ENCODE measurements at regions not wholly inside any gene's neighbourhood (a gene's known extent, or its start where the extent isn't known, plus 50 kb on each side); places are given as distances from the start of the nearest gene placed in this dataset.
"Not testable (repeated sequence)": the region's sequence is repeated elsewhere in the genome, so short reads cannot be mapped to it uniquely, and the experiment has no call there.

DNA sequence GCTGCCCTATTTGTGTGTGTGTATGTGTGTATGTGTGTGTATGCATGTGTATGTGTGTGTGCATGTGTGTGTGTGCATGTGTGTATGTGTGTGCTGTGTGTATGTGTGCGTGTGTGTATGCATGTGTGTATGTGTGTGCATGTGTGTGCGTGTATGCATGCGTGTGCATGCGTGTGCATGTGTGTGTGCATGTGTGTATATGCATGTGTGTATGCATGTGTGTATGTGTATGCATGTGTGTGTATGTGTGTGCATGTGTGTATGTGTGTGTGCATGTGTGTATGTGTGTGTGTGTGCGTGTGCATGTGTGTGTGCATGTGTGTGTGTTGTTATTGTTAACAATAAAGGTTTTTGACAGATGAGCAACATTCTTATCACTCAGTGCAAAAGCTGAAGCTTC is 110.8 kb upstream of the HES1 start:
- DNase-seq: no peak

DNA sequence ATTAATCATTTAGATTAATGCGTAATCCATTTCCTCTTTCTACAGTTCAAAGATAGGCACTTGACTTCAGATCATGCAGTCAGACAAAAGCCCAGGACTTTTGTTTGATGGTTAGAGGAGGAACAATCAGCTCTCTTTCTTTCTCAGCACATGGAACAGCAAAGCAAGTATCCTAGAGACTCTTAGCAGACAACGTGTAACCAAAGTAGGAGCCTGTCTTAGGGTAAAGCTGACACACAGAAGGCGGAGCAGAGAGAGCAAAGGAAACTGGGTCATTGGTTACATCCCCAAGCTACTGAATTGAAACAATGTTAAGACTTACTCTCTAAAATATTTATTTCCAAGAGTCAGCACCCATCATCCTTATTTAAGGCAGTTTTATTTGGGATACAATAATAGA is 110.0 kb upstream of the HES1 start:
- DNase-seq: no peak

DNA sequence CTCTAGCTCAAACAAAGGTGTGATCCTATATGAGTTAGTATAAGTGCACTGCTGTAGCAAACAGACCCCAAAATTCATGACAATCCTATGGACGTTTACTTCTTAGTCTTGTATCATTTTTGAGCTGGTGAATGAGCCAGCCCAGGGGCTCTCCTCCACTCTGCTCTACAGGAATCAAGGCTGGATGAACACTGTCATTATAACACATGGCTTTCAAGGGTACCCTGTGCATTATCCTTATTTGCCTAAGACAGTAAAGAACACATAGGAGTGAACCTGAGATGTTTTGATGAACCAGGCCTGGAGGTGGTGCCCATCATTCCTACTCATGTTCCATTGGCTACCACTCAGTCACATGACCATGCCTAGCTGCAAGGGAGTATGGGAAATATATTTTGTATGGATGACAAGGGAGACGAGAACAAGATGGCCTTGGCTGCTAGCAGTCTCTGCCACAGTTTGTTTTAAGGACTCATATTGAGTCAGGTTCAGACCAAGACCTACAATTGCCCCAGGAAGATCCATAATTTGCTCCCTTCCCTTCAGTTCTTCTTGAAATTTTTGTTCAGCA is 107.4 kb upstream of the HES1 start:
- DNase-seq: no peak

DNA sequence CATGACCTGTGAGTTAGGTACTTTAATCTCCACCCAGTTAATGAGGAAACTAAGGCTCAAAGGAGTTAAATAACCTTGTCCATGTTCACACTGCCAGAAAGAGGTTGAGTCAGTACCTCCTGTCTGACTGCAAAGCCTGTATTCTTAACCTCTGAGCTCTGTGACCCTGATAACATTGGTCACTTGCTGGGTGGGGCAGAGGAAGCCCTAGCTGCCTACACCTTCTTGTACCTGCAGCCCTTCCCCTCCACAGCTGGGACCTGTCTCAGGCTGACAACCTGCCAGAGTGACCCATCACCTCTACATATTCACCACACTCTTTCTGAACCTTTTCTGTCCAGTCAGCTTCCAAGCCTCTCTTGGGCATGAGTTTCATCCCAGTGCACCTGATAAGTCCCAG is 106.1 kb upstream of the HES1 start:
- DNase-seq: no peak

DNA sequence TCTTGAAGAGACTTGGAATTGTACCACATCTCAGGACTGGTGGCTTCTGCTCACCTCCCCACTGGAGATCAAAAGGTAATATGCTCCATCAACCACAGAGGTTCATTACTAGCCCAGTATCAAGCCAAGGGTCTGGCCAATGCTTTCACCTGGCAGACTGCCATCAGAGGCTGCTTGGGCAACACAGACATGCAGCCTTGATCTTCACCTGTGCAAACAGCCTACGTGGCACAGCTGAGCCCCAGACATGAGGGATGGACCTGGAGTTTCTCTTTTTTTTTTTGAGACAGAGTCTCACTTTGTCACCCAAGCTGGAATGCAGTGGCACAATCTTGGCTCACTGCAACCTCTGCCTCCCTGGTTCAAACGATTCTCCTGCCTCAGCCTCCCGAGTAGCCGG is 105.6 kb upstream of the HES1 start:
- no peak for DNase-seq

DNA sequence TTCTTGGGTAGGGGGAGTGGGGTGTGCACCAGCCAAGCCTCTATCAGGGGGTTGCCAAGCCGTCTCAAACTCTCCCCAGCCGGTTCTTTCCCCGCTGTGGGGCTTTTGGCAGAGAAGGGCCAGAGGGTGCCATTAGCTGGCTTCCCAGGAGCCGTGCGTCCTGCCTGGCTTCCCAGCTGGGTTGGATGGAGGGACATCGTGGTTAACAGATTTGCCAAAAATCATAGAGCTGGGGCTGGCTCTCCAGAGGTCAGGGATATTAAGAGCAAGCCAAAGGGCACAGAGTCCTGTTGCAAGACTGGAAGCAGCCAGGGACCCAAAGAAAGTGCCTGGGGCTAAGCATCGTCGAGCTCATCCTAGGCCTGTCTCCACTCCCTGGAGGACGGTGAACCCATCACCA is 104.6 kb upstream of the HES1 start:
- DNase-seq: no peak

DNA sequence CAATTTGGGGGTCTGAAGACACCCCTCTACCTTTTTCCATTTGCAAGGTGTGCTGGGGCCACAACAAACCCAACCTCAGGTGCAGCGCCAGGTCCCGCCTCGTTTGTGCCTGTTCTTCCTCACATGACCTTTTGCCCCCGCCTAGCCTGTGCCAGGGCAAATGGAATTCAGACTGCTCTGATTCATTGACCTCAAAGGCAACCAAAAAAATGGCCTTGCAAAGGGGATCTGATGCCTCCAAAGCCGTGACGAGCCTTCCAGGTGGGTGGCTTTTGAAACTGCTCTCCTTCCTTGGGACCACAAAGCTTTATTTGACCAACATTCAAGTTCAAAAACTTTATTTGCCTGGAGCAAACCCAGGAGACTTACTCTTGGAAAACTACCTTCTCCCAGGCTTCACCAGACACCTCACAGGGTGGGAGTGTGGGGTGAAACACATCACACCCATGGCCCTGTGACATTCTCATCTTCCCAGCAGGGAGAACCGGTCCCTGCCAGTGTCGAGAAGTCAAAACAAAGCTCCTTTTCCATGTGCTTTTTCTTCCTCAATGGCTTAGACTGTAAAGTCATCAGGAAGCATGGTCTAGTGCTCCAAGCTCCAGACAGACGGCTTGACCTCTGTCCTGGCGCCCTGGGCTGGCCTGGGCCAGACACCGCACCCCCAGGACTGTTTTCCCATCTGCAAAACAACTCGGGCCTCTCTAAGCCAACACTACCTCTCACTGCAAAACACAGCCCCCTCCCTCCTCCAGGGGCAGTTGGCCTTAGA is 103.9 kb upstream of the HES1 start:
- DNase-seq: no peak

DNA sequence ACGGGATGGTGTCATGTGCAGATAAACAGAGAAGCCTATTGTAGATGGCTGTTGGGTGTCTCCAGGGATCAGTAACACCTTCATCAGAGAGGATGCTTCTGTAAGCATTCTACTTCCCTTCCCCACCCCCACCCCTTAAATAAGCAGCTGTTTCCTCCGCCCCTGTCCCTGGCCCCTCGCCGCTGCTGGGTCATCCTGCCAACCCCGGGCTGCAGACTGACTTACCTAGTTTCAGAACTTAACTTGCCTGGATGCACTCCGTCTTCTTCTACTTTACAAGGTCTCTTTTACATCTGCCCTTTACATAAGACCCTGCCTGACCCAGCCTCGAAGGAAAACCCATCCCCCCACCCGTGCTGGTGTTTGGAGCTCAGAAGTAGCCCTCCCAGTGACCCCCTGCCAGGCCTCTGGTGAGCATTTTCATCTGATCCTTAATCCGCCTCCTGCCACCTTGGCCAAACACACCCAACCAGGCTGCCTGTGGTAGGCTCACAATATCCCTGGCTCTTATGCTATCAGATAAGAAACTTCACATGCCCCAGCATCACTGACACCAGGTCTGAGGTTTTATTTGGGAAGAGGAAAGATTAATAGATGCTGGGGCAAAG is 103.0 kb upstream of the HES1 start:
- no peak for DNase-seq

DNA sequence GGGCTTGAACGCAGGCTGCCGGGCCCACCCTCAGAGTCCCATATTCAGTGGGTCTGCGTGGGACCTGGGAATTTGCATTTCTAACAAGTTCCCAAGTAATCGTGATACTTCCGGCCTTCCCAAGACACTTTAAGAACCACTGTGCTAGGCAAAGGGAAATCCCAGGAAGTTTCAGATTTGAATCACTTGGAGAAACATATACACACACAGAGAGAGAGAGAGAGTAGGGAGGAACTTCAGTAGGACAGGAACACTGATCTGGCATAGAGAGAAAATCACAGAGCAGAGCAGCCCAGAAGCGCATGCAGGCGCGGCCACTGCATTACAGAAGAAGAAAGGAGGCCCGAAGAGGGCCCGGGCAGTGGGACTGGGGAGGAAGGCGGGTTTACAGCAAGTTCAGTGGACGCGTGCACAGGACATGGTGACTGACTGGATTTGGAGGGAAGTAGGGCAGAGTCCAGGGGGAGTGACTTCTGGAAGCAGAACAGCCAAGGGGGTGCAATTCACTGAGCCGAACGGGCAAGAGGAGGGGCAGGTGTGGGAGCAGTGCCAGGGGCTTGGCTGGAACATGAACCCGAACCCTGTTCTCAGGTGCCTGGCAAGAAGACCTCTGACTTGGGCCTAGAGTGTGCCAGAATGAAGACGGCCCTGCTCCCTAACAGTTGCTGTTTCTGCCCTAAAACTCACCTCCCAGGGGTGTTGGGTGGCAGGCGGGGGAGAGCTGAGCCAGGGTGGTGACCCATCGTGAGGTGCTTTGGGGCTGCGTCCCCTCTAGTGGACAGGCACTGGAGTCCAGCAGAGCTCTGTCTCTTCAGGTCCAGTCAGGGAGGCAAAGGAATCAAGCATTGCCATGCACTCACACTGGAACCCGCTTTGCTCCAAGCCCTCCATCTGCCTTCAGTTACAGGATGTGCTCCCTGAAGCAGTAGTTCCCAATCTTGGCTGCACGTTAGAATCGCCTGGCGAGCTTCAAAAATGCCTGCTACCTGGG is 101.3 kb upstream of the HES1 start:
- DNase-seq: no peak

DNA sequence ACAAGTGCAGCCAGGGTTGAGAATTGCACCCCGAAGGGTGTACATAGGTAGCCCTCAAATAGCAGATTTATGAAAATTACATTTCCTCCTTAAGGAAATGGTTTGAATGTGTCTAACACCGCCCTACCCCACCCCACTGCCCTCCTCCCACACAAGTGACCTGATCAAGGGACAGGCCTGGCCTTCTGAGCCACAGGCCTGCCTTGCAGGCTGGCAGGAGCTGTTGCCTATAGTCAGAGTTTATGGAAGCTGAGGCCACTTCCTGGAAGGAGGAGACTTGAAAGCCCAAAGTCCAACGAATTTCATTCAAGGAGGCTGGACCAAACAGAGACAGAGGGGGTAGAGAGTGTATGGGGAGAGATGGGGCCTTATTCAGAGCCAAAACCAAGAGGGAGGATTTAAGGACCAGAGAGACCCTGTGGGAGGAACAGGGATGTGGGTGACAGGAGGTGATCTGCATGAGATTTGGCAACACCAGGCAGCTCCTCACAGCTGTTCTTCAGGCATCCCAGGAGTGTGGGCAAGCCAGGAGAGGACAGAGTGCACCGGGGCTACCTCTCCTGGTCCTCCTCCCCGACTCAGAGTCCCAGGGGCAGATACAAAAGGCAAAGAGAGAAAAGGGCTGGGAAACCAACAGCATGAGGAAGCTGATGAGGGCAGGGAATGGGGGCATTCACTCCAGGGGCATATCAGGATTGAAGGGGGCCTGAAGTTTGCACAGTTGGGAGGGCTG is 100.4 kb upstream of the HES1 start:
- no peak for DNase-seq

DNA sequence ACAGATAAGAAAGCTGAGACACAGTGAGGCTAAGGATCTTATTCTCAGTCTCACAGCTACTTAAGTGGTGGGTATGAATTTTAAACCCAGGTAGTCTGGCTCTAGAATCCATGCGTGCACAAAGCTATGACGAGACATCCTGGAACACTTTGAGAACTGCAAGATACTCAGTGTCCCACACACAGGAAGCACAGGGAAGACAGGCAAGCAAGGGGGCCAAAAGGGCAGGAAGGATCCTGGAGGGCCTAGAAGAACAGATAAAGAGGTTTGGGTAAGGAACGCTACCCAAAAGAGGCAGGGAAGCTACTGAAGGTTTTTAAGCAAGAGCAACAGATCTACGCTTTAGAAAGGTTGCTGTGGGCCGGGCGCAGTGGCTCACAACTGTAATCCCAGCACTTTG is 99.1 kb upstream of the HES1 start:
- DNase-seq: no peak

DNA sequence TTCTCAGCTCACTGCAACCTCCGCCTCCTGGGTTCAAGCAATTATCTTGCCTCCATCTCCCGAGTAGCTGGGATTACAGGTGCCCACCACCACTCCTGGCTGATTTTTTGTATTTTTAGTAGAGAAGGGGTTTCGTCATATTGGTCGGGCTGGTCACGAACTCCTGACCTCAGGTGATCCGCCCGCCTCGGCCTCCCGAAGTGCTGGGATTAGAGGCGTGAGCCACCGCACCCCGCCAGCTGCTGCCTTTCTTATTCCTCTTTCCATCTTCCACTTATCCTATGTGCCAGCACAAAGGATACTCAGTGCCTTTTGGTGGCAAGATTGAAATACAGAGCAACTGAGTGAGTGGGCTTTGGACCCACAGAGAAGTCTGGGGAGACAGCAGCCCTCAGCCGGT is 97.6 kb upstream of the HES1 start:
- not testable (repeated sequence) for DNase-seq

DNA sequence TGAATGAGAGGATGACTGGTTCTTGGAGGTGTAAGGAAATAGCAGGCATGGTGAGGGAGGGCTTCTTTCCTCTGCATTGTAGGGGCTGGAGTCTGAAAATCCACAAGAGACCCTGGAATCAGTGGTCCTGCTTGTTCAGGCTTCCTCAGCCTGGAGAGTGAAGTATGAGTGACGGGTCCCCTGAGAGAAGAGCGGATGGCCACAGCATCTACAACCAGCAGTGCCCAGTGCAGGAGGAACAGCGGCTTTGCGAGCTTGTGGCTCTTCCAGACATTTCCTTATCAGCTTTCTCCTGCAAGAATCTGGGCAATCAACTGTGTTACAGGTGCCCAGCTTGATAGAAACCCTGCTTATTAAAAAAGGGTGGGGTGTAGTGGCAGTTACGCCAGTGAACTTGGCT is 97.0 kb upstream of the HES1 start:
- no peak for DNase-seq

DNA sequence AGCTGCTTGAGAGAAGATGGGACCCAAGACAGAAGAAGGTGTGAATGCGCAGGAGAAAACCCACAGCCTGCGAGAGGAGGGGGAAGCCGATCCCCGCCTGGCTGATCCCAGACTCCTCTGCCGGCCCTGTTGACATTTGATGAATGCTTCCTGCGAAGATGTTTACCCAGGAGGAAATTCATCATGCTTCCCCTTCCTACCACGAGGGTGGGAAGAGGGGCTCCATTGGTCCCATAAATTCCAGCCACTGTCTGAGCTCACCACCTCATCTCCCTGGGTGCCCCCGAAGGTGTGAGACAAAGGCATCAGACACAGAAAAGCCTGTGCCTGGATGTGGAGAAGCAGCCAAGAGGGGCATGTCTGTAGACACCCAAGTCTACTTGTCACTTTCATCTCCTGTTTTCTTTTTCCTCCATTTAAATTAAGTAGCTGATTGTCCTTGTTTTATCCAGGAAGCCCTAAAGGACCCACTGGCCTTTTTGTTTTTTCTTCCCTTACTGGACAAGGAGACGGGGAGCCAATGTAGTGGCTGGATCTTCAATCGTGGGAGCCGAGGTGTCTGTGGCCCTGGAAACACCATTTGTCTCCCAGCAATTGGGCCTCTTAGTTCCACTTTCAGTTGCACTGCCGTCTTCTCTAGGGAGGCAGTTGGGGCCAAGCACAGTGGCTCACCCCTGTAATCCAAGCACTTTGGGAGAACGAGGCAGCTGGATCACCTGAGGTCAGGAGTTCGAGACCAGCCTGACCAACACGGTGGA is 95.3 kb upstream of the HES1 start:
- DNase-seq: no peak

DNA sequence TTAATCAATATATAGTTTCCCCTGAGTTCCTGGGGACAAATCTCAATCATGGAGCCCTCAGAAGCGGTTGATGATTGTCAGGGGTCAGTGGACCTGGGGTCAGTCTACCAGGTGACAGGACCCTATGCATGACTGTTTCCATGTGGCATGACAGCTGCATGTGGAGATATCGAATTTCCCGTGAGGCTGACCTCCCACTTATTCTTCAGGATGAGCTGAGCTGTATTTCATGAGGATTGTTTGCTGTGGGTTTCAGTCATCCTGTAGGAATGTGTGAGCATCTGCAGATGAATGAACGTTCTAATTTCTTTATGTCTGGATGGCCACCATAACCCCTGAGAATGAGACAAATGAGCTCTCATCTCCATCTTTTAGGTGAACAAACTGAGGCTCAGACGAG is 93.0 kb upstream of the HES1 start:
- DNase-seq: peak; percentile 90

DNA sequence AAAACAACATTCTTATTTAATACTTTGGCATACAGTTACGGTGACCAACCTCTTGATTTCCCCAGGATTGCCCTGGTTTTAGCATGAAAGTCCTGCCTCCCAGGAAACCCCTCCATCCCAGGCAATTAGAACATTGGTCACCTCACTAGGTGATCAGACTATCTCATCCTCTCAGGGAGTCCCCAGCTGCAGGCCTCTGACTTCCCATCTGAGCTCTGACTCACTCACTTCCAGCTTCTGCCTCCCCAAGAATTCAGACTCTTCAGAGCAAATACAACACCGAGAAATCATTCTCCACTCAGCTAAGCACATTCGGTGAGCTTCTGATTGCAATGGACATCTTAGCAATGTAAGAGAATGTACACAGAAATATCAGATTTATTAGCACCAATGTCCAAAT is 92.4 kb upstream of the HES1 start:
- peak; percentile 78 for DNase-seq

DNA sequence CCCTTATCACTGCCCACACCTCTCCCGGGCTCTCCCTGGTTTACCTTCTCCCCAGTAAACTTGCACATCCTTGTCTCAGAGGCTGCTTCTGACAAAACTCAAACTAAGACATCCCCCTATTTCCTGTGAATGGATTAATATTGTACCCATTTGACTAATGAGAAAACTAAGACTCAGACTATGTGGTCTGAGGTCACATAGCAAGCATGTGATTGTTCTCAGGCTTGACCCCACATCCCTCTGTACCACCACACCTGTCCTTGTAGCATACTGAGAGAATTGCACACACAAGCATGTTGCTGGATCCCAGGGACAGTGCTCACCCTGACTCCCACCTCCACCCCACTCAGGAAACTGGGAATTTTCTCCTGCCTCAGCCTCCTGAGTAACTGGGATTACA is 90.7 kb upstream of the HES1 start:
- DNase-seq: no peak

DNA sequence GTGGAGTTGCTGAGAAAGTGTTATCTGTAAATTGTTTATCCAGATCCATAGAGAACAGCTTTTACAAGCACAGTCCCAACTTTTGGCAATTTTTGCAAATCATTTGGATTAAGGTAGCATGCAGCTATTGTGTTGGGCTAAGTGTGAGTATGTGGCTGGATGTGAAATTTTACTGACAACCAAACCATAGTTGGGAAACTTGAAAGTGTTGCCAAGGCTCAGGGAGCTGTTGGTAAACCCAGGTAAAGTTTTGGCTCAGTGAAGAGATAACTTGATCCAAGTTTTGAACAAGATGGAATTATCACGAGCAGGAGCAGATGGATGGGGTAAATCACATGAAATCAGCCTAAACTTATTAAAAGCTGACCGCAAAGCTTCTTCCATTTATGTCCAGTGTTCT is 90.0 kb upstream of the HES1 start:
- no peak for DNase-seq

DNA sequence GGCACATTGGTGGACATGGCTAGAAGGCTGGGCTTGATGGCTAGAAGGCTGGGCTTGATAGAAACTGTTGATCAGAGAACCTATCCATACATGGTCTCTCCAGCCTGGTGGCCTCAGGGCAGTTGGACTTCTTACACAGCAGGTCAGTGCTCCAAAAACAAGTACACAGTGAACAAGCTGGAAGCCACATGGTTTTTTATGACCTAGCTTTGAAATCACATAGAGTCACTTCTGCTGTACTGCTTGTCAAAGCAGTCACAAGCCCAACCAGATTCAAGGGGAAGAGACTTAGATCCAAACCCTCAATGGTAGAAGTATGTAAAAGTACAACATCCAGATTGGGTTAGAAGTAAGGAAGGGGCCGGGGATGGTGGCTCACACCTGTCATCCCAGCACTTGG is 89.4 kb upstream of the HES1 start:
- DNase-seq: no peak

DNA sequence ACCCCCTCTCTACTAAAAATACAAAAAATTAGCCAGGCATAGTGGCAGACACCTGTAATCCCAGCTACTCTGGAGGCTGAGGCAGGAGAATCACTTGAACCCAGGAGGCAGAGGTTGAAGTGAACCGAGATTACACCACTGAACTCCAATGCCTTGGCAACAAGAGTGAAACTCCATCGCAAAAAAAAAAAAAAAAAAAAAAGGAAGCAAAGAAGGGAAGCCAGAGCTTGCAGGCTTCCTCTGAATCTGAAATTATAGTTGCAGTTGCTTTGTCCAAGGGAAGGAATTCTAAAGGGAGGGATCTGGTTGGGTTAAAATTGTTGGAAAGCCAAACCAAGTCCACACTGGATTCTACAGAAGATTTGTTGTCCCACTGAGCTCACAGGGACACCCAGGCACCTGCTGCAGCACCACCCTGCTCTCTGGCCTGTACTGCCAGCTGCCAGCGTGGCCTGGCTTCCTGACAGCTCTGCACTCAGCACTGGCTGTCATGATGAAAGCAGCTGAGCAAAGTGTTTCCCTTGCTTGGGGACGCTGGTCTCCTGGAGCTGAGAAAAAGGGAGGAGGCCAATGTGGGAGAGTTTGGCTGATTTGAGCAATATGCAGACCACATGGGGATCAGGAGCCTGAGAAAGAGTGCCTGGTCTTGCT is 88.8 kb upstream of the HES1 start:
- no peak for DNase-seq

DNA sequence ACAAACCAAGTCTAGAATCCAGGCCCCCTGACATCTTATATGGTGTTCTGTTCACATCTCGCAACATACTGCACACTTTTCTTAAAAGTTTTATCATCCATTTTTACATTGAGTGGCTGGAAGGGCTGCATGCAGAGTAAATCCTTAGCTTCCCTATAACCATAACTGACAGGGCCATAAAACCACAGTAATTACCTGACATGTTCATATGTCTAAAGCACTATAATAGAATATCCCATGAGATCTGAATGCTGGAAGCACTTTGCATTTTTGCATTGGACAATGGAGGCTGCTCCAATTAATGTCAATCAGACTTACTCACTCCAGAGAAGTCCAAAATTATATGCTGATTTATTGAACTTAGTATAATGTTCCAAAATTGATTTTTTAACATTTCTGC is 86.6 kb upstream of the HES1 start:
- no peak for DNase-seq
